Stimulated activated CD4-positive, alpha-beta T cell treated with anti-CD3 and anti-CD28 coated beads, Interleukin-15, amount 100 ng/mL, for 48 hours (primary cell): ENCODE measurements at regions not wholly inside any gene's neighbourhood (a gene's known extent, or its start where the extent isn't known, plus 50 kb on each side); places are given as distances from the start of the nearest gene placed in this dataset.
"Not testable (repeated sequence)": the region's sequence is repeated elsewhere in the genome, so short reads cannot be mapped to it uniquely, and the experiment has no call there.

Experiments used
- DNase-seq, 2 donors: peaks; one replicate each; pipeline ENCODE4 v3.0.0-alpha.2; 2020; ENCODE audit warnings: low read depth in 2 of 2

DNA sequence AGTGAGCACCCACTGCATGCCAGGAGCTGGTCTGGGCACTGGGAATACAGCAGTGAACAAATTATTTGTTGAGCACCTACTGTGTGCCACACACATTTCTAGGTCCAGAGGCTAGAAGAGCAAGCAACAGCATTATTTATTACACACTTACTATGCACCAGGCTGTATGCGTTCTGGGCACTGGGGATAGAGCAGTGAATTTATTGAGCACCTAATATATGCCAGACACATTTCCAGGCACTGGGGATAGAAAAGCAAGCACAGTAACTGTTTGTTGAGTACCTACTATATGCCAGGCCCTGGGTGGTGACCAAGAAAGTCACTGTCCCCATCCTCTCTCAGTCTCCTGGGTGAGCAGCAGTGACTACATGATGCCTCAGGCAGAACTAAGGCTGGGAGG lies 107.5 kb upstream of the NCOR2 start:
- DNase-seq = no peak

DNA sequence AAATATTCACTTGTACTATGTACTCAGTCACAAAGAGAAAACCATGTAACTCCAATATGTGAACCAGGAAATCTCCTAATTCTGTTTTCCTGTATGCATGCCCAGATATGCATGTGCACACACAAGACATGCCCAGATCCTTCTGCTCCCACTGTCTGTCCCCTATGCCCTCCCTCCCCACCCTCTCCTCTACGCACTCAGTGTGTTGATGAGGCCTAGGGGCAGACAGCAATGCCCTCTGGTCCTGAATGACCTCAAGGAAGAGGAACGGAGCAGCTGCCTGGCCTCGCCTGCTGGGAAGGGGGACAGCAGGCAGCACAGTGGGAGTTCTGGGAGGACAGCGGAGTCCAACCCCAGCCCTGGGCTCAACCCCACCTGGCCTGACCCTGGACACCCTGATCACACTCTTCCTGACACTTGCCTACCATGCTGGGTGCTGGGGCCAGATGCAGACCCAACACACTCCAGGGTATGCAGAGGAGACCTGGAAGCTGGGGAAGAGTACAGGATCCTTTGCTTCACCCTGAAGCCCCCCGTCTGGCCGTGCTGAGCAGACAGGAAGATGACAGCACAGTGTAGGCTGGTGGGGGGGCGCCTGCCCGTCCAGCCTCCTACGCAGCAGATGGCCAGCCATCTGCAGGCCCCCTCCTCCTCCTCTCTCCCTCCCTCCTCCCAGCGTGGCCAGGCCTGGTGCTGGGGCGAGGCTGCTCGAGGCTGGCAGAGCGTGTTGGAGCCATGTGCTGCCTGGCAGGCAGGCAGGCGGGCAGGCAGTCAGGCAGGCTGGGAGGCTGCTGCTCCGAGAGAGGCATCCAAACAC lies 106.6 kb upstream of the NCOR2 start:
- no peak for DNase-seq

DNA sequence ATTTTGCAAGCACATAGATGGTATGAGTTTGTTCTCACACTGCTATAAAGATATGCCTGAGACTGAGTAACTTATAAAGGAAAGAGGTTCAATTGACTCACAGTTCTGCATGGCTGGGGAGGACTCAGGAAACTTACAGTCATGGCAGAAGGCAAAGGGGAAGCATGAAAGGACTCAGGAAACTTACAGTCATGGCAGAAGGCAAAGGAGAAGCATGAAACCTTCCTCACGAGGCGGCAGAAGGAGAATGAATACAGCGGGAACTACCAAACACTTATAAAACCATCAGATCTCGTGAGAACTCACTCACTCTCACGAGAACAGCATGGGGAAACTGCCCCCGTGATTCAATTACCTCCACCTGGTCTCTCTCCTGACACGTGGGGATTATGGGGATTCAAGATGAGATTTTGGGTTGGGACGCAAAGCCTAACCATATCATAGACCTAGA lies 101.9 kb upstream of the NCOR2 start:
- not testable (repeated sequence) for DNase-seq

GRCh38 chr12:124668602-124669001 lies 101.2 kb upstream of the NCOR2 start:
- DNase-seq = no peak

DNA sequence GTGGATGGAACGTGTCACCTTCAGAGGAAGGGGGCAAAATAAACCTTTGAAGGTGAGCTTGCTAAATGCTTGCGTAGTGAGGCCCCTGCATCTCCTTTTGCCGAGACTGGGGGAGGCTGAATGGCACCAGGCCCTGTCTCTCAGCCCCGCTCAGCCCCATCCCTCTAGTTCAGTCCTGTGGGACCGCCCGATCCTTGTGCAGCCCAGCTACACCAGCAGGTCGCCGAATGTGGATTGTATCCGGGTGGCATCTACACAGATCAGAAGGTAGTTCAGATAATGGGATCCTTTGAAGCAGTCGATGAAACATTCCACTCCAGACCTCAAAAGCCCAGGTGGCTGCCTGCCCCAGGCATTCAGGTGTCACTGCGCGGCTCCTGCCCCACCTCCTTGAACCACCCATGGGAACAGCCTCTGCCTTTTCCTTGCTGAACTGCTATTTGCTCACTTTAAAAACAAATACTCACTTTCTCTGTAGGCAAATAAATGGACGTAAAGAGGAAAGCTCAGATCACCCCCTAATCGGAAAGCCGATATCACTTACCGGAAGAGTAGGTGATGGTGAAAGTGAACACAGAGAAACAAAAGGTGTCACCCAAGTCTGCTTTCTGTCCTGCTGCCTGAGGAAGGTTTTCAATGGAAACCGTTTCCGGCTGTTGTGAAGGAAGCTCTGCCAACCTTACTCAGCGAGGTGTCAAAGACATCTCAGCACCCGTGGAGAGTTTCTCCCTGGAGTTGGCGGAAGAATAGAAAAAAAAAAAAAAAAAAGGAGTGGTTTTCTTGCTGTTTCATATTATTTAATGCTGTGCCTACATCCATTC lies 100.3 kb upstream of the NCOR2 start:
- no peak for DNase-seq

GRCh38 chr12:124666722-124667259 lies 99.4 kb upstream of the NCOR2 start:
- DNase-seq = no peak

- no peak for DNase-seq
Measured at GRCh38 chr12:124665511-124665910, 98.1 kb upstream of the NCOR2 start.

GRCh38 chr12:124664395-124665111 lies 97.1 kb upstream of the NCOR2 start:
- DNase-seq = no peak

DNA sequence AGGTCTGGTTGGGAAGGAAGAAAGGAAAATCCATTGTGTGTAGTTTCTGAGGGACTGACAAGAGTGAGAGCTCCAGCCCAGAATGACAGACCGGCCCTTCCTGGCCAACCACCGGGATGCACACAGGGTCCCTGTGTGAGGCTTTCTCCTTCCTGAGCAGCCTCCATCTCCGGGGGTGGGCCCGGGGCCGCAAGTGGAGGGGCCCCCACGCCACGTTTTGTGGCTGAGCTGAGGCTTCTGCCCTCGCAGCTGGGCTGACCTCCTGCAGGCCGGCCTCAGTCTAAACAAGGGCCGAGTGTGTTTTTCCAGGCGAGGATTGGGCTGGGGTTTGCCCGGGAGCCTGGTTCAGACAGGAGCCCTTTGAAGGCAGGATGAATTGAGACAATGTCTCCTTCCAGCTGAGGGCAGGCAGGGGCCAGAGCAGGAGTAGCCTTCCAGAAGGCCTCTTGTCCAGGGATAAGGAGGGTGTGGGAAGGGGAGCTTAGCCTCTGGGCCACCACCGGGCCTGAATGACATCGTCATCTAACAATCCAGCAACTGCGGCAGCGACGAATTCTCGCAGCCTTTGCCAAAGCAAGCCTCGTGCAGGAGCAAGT lies 96.5 kb upstream of the NCOR2 start:
- DNase-seq = no peak

DNA sequence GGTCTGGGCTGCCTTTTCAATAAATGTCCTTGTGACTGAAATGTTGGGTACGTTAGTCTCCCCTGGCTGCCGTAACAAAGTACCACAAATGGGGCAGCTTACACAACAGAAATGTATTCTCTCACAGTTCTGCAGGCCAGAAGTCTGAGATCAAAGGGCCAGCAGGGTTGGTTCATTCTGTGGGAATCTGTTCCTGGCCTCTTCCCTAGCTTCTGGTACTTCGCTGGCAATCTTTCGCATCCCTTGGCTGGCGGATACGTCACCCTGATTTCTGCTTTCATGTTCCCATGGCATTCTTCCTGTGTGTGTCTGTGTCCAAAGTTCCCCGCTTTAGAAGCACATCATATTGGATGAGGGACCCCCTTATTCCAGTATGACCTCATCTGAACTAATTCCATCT lies 95.8 kb upstream of the NCOR2 start:
- DNase-seq = no peak

- no peak for DNase-seq
Measured at GRCh38 chr12:124661341-124661740, 93.9 kb upstream of the NCOR2 start.

GRCh38 chr12:124660851-124661250 lies 93.4 kb upstream of the NCOR2 start:
- no peak for DNase-seq

DNA sequence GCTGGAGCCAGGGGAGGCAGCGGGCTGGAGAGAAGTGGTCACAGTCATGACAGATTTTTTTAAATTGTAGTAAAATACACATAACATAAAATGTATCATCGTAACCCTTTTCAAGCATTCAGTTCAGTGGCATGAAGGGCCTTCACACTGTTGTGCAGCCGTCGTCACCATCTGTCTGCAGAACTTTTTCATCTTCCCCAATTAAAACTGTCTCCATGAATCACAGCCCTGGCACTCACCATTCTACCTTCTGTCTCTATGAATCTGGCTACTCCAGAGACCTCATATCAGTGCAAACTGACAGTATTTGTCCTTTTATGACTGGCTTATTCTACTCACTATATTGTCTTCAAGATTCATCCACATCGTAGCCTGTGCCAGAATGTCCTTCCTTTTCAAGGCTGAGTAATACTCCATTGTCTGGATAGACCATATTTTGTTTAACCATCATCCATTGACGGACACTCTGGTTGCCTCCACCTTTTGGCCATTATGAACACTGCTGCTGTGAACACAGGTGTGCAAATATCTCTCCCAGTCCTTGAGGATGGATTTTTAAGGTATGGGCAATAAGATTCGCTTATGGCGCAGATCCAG lies 91.5 kb upstream of the NCOR2 start:
- DNase-seq = no peak

DNA sequence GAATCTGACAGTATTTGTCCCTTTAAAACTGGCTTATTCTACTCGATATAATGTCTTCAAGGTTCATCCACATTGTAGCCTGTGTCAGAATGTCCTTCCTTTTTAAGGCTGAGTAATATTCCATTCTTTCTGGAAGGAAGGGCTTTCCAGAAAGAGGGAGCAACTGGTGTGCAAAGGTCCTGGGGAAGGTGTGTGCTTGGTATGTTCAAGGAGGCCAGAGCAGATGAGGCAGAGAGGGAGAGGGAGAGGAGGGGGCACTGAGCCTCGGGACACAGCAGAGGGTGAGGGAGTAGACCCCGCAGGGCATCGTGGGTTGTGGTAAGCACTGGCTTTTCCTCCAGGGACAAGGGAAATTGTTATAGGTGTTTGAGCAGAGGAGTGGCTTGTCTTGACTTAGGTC lies 90.9 kb upstream of the NCOR2 start:
- no peak for DNase-seq

GRCh38 chr12:124656947-124657434 lies 89.6 kb upstream of the NCOR2 start:
- DNase-seq = no peak

DNA sequence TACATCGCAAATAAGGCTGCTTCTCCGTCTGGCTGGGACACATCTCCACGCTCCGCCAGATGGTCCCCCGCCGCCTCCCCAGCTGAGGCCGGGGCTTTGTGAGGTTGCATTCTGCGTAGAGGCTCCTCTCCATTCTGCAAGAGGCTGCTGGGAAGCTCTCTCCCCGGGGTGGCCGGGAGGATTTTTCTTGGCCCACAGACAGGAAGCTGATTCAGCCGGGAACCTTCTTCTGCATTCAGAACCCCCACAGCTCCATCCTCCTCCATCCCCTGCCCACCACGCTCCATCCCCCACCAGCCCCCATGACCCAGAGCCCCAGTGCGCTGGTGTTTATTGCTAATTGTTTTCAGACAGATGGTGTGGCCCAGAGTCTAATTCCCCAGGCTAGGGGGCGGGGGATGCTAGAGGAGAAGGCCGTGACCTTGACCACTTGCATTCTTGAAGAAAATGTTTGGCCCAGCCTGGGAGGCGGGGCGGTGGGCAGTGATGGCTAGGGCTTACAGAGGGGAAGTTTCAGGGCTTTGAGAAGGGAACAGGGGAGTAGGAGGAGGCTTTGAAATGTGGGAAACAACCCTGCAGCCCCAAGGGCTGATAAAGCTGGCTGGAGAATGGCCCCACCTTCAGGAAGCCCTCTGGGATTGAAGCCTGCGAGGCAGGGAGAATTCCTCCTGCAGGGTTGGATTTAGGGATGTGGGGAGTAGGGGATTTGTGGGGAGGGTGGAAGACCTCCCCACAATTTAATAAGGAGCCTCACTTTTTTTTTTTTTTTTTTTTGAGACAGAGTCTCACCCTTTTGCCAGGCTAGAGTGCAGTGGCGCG lies 88.5 kb upstream of the NCOR2 start:
- no peak for DNase-seq

GRCh38 chr12:124655048-124655697 lies 87.8 kb upstream of the NCOR2 start:
- DNase-seq = no peak

- DNase-seq = no peak
Measured at GRCh38 chr12:124654666-124655047, 87.2 kb upstream of the NCOR2 start.

- DNase-seq = no peak
Measured at GRCh38 chr12:124653169-124653931, 85.9 kb upstream of the NCOR2 start.
